HCT116 (cell line): ENCODE measurements at regions not wholly inside any gene's neighbourhood (a gene's known extent, or its start where the extent isn't known, plus 50 kb on each side); places are given as distances from the start of the nearest gene placed in this dataset.
"Not testable (repeated sequence)": the region's sequence is repeated elsewhere in the genome, so short reads cannot be mapped to it uniquely, and the experiment has no call there.

Experiments used
- EGR1 ChIP-seq: IDR thresholded peaks from 2 replicates; pipeline ENCODE4 v1.6.1; 2012; ENCODE audit warnings: low read depth
- EZH2 ChIP-seq: fragments of 200-600 bp; sonication (generic); IDR thresholded peaks from 2 replicates; pipeline ENCODE4 v1.6.1; 2017; ENCODE audit warnings: antibody characterized with exemption, mixed run types
- EZH2phosphoT487 ChIP-seq: fragments of 200-600 bp; IDR thresholded peaks from 2 replicates; pipeline ENCODE4 v1.6.1; 2018; ENCODE audit warnings: antibody characterized with exemption, borderline replicate concordance
- FOSL1 ChIP-seq: IDR thresholded peaks from 2 replicates; pipeline ENCODE4 v1.6.1; 2012; ENCODE audit warnings: low read depth
- POLR2A ChIP-seq: IDR thresholded peaks from 2 replicates; pipeline ENCODE4 v1.7.0; 2011; ENCODE audit warnings: borderline replicate concordance; ENCODE audit not compliant: insufficient read depth, insufficient read length; ENCODE audit errors: extremely low read depth
- POLR2AphosphoS5 ChIP-seq: IDR thresholded peaks from 2 replicates; pipeline ENCODE4 v1.6.1; 2011; ENCODE audit warnings: mild to moderate bottlenecking, low read depth, low read length, moderate library complexity
- RAD21 ChIP-seq: IDR thresholded peaks from 2 replicates; pipeline ENCODE4 v1.6.1; 2012; ENCODE audit warnings: low read depth, mild to moderate bottlenecking
- SIN3A ChIP-seq: IDR thresholded peaks from 2 replicates; pipeline ENCODE4 v1.6.1; 2012; ENCODE audit warnings: low read depth
- SRF ChIP-seq: IDR thresholded peaks from 2 replicates; pipeline ENCODE4 v1.6.1; 2012; ENCODE audit warnings: low read depth
- ZNF274 ChIP-seq: fragments of 200-500 bp; sonication (Bioruptor generic); IDR thresholded peaks from 2 replicates; pipeline ENCODE4 v1.6.1; 2014; ENCODE audit warnings: mild to moderate bottlenecking, low read depth, low read length, inconsistent platforms
- TF ChIP-seq, protein P1 (sequence below): IDR thresholded peaks from 2 replicates; pipeline ENCODE4 v1.6.1; 2012
- TF ChIP-seq, protein P2 (sequence below), 3 experiments: fragments of 200-600 bp in 1 of 3; sonication (generic) in 1 of 3; IDR thresholded peaks in 2 of 3; conservative IDR thresholded peaks in 1 of 3; 2 replicates each; pipeline ENCODE4 v1.5.1; 2012 to 2017; ENCODE audit warnings: low read depth in 2 of 3, low read length in 2 of 3, antibody characterized with exemption in 1 of 3, borderline replicate concordance in 1 of 3, control low read depth in 1 of 3, mild to moderate bottlenecking in 1 of 3, mixed read lengths in 1 of 3, mixed run types in 1 of 3, moderate library complexity in 1 of 3; ENCODE audit not compliant: insufficient read depth in 1 of 3
- TF ChIP-seq, protein P3 (sequence below): IDR thresholded peaks from 2 replicates; pipeline ENCODE4 v1.6.1; 2012; ENCODE audit warnings: low read depth

DNA sequence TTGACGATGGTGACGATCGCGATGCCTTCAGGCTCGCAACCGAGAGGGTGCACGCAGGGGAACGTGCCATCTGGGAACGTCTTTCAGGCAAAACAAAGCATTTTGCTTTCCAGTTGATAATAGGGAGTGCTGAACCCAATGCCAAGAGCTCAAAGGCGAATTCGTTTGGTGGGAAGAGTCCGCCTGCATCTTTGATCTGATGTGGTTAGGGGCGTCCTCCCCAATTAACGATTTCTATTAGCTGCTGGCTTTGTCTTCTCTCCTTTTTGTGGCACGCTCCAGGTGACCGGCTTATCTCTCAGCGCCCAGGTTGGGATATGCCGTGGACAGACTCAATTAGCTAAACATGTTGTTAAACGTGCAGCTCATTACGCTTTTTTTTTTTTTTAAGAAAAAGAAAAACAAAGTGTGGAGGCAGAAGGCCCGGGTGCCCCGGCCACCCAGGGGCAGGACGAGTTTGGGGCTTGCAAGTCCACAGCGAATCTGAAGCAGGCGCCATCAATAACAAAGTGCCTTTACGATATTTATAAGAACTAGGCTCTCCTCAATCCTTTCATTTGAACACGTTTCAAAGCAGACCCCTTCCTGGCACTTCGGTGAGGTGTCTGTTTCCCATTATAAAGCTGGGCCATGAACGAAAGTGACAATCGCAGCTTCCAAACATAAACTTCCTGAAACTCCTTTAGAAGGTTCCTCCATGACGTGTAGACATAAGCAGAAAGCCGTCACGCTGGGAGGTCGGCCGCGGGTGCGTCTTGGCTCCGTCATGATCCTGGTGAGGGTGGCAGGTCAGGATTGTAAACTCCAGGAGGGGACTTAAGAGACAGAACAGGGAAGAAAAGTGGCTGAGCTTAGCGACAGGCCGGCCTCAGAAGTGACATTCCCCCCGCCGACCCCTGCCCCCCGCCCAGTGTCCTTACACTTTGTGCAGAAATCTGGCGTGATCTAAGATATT is 155.3 kb downstream of the LAT start:
- TF ChIP-seq ZNF274, EZH2, RAD21, EGR1, POLR2A, POLR2AphosphoS5, SIN3A, SRF, FOSL1, EZH2phosphoT487: not testable (repeated sequence)
- TF ChIP-seq, protein P1, sequence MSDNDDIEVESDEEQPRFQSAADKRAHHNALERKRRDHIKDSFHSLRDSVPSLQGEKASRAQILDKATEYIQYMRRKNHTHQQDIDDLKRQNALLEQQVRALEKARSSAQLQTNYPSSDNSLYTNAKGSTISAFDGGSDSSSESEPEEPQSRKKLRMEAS = not testable (repeated sequence)
- TF ChIP-seq, protein P2, sequence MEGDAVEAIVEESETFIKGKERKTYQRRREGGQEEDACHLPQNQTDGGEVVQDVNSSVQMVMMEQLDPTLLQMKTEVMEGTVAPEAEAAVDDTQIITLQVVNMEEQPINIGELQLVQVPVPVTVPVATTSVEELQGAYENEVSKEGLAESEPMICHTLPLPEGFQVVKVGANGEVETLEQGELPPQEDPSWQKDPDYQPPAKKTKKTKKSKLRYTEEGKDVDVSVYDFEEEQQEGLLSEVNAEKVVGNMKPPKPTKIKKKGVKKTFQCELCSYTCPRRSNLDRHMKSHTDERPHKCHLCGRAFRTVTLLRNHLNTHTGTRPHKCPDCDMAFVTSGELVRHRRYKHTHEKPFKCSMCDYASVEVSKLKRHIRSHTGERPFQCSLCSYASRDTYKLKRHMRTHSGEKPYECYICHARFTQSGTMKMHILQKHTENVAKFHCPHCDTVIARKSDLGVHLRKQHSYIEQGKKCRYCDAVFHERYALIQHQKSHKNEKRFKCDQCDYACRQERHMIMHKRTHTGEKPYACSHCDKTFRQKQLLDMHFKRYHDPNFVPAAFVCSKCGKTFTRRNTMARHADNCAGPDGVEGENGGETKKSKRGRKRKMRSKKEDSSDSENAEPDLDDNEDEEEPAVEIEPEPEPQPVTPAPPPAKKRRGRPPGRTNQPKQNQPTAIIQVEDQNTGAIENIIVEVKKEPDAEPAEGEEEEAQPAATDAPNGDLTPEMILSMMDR (IDR thresholded peaks at IDR 0.05 in 2 of 3, conservative IDR thresholded peaks at IDR 0.05 in 1 of 3; ENCODE audit: borderline replicate concordance in 1 of 3, insufficient read depth in 1 of 3, low read depth in 2 of 3, low read length in 2 of 3) = not testable (repeated sequence)
- TF ChIP-seq, protein P3, sequence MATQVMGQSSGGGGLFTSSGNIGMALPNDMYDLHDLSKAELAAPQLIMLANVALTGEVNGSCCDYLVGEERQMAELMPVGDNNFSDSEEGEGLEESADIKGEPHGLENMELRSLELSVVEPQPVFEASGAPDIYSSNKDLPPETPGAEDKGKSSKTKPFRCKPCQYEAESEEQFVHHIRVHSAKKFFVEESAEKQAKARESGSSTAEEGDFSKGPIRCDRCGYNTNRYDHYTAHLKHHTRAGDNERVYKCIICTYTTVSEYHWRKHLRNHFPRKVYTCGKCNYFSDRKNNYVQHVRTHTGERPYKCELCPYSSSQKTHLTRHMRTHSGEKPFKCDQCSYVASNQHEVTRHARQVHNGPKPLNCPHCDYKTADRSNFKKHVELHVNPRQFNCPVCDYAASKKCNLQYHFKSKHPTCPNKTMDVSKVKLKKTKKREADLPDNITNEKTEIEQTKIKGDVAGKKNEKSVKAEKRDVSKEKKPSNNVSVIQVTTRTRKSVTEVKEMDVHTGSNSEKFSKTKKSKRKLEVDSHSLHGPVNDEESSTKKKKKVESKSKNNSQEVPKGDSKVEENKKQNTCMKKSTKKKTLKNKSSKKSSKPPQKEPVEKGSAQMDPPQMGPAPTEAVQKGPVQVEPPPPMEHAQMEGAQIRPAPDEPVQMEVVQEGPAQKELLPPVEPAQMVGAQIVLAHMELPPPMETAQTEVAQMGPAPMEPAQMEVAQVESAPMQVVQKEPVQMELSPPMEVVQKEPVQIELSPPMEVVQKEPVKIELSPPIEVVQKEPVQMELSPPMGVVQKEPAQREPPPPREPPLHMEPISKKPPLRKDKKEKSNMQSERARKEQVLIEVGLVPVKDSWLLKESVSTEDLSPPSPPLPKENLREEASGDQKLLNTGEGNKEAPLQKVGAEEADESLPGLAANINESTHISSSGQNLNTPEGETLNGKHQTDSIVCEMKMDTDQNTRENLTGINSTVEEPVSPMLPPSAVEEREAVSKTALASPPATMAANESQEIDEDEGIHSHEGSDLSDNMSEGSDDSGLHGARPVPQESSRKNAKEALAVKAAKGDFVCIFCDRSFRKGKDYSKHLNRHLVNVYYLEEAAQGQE = not testable (repeated sequence)
